Activated T-helper 1 cell treated with Interleukin-2 at 50 U/mL for 16 hours (primary cell): ENCODE measurements at regions not wholly inside any gene's neighbourhood (a gene's known extent, or its start where the extent isn't known, plus 50 kb on each side); places are given as distances from the start of the nearest gene placed in this dataset.
"Not testable (repeated sequence)": the region's sequence is repeated elsewhere in the genome, so short reads cannot be mapped to it uniquely, and the experiment has no call there.

ENCODE experiments used
- DNase-seq: peaks from one replicate; pipeline ENCODE4 v3.0.0-alpha.2; 2020; ENCODE audit warnings: low read depth

GRCh38 chr6:147911057-147911456 is 402.6 kb downstream of the SAMD5 start:
- no peak for DNase-seq

- DNase-seq: no peak
Measured at GRCh38 chr6:147911686-147912085, 403.2 kb downstream of the SAMD5 start.

GRCh38 chr6:147922799-147923198 is 414.3 kb downstream of the SAMD5 start:
- no peak for DNase-seq

- DNase-seq: no peak
Measured at GRCh38 chr6:147924598-147924997, 416.1 kb downstream of the SAMD5 start.

GRCh38 chr6:147925826-147926225 is 416.8 kb upstream of the SASH1 start:
- DNase-seq: no peak

- DNase-seq: no peak
Measured at GRCh38 chr6:147930745-147931144, 411.9 kb upstream of the SASH1 start.

GRCh38 chr6:147933224-147933623 is 409.4 kb upstream of the SASH1 start:
- DNase-seq: no peak

GRCh38 chr6:147935656-147936055 is 407.0 kb upstream of the SASH1 start:
- no peak for DNase-seq

GRCh38 chr6:147936703-147937470 is 405.8 kb upstream of the SASH1 start:
- no peak for DNase-seq

GRCh38 chr6:147941143-147941542 is 401.5 kb upstream of the SASH1 start:
- DNase-seq: no peak

- no peak for DNase-seq
Measured at GRCh38 chr6:147942363-147942762, 400.3 kb upstream of the SASH1 start.

GRCh38 chr6:147944122-147944521 is 398.5 kb upstream of the SASH1 start:
- DNase-seq: no peak

- no peak for DNase-seq
Measured at GRCh38 chr6:147947521-147947920, 395.1 kb upstream of the SASH1 start.

- no peak for DNase-seq
Measured at GRCh38 chr6:147949981-147950622, 392.5 kb upstream of the SASH1 start.

- DNase-seq: no peak
Measured at GRCh38 chr6:147950623-147950987, 392.0 kb upstream of the SASH1 start.

- DNase-seq: no peak
Measured at GRCh38 chr6:147951726-147952125, 390.9 kb upstream of the SASH1 start.

- no peak for DNase-seq
Measured at GRCh38 chr6:147954938-147955337, 387.7 kb upstream of the SASH1 start.

- no peak for DNase-seq
Measured at GRCh38 chr6:147958683-147959082, 384.0 kb upstream of the SASH1 start.

- DNase-seq: no peak
Measured at GRCh38 chr6:147961481-147962141, 381.0 kb upstream of the SASH1 start.

GRCh38 chr6:147965448-147965847 is 377.2 kb upstream of the SASH1 start:
- DNase-seq: not testable (repeated sequence)

- DNase-seq: no peak
Measured at GRCh38 chr6:147970970-147971369, 371.7 kb upstream of the SASH1 start.

- DNase-seq: no peak
Measured at GRCh38 chr6:147972448-147972847, 370.2 kb upstream of the SASH1 start.

GRCh38 chr6:147973806-147974205 is 368.8 kb upstream of the SASH1 start:
- no peak for DNase-seq
